B cell (primary cell): ENCODE measurements at regions not wholly inside any gene's neighbourhood (a gene's known extent, or its start where the extent isn't known, plus 50 kb on each side); places are given as distances from the start of the nearest gene placed in this dataset.

Experiments used
- ATAC-seq: fragments of 200-7000 bp; cut with Tn5 transposase; one replicate; pipeline ENCODE4 v1.10.0; 2021; ENCODE audit warnings: low read depth, mild to moderate bottlenecking, moderate number of reproducible peaks, moderate library complexity
- CTCF ChIA-PET: fragments of 350-600 bp; sonication (Branson Sonifier 250); formaldehyde crosslinking; loops from one replicate; lab custom pipeline; 2021; ENCODE audit warnings: antibody characterized with exemption, inconsistent platforms; lab: Charles Lee
- POLR2A ChIA-PET: fragments of 350-600 bp; sonication (Branson Sonifier 250); formaldehyde crosslinking; loops from one replicate; lab custom pipeline; 2021; ENCODE audit warnings: antibody characterized with exemption; lab: Charles Lee
- DNase-seq: peaks from one replicate; pipeline ENCODE4 v3.0.0; 2013
- H2AFZ ChIP-seq: 2 replicates; pipeline ENCODE4 v1.6.1; 2012; ENCODE audit warnings: mild to moderate bottlenecking, low read depth, low read length; ENCODE audit not compliant: insufficient read depth, poor library complexity, severe bottlenecking
- H3K27ac ChIP-seq, 2 donors: 1 replicate in 1 of 2; 2 replicates in 1 of 2; pipeline ENCODE4 v1.5.1; 2012 to 2013; ENCODE audit warnings: low read length in 2 of 2, mild to moderate bottlenecking in 2 of 2, moderate library complexity in 1 of 2
- H3K27me3 ChIP-seq, 4 experiments: fragments of 200-600 bp in 1 of 4; sonication (generic) in 1 of 4; replicated peaks in 1 of 4; 1 replicate in 2 of 4; 2 replicates in 2 of 4; pipeline versions ENCODE4 v1.6.1 to v1.7.0; 2013 to 2016; ENCODE audit warnings: low read length in 3 of 4, mild to moderate bottlenecking in 2 of 4, mixed read lengths in 1 of 4, moderate library complexity in 1 of 4; ENCODE audit not compliant: insufficient read depth in 4 of 4, control insufficient read depth in 3 of 4; ENCODE audit errors: control extremely low read depth in 1 of 4
- H3K36me3 ChIP-seq, 2 experiments: replicated peaks in 1 of 2; 1 replicate in 1 of 2; 2 replicates in 1 of 2; pipeline versions ENCODE4 v1.6.1 to v1.7.1; 2013; ENCODE audit warnings: low read length in 1 of 2; ENCODE audit not compliant: insufficient read depth in 2 of 2, control insufficient read depth in 1 of 2; ENCODE audit errors: control extremely low read depth in 1 of 2, extremely low read depth in 1 of 2
- H3K4me1 ChIP-seq, 2 donors: fragments of 200-600 bp in 1 of 2; sonication (generic) in 1 of 2; 1 replicate in 1 of 2; 2 replicates in 1 of 2; pipeline versions ENCODE4 v1.5.1 to v1.6.1; 2013 to 2017; ENCODE audit warnings: low read length in 2 of 2; ENCODE audit not compliant: control insufficient read depth in 2 of 2, insufficient read depth in 2 of 2
- H3K4me2 ChIP-seq: replicated peaks from 2 replicates; pipeline ENCODE3; 2012; ENCODE audit warnings: mild to moderate bottlenecking, low read depth, low read length; ENCODE audit not compliant: poor library complexity, severe bottlenecking
- H3K4me3 ChIP-seq, 5 experiments: fragments of 200-600 bp in 1 of 5; sonication (generic) in 1 of 5; 1 replicate in 3 of 5; 2 replicates in 2 of 5; pipeline versions ENCODE4 v1.5.1 to v1.7.0; 2011 to 2016; ENCODE audit warnings: low read length in 4 of 5, mild to moderate bottlenecking in 4 of 5, low read depth in 2 of 5, control low read depth in 1 of 5, moderate library complexity in 1 of 5; ENCODE audit not compliant: insufficient read depth in 1 of 5; ENCODE audit errors: control extremely low read depth in 1 of 5, extremely low read depth in 1 of 5
- H3K79me2 ChIP-seq: fragments of 200-600 bp; sonication (generic); one replicate; pipeline ENCODE4 v1.6.0; 2016; ENCODE audit warnings: low read length; ENCODE audit not compliant: control insufficient read depth, insufficient read depth
- H3K9ac ChIP-seq: fragments of 200-600 bp; sonication (generic); 2 replicates; pipeline ENCODE4 v1.6.1; 2017; ENCODE audit warnings: mild to moderate bottlenecking, low read length, moderate library complexity
- H3K9me3 ChIP-seq, 3 donors: one replicate each; pipeline versions ENCODE4 v1.6.1 to v1.7.1; 2013; ENCODE audit warnings: low read length in 2 of 3; ENCODE audit not compliant: control insufficient read depth in 2 of 3, insufficient read depth in 1 of 3; ENCODE audit errors: control extremely low read depth in 1 of 3
- H4K20me1 ChIP-seq: 2 replicates; pipeline ENCODE4 v1.6.0; 2012; ENCODE audit warnings: mild to moderate bottlenecking, low read length; ENCODE audit not compliant: insufficient read depth, control insufficient read depth, poor library complexity, severe bottlenecking
- H3K27ac Mint-ChIP-seq: one replicate; pipeline ENCODE4 v1.8.0; 2021; ENCODE audit warnings: mixed read lengths
- H3K27me3 Mint-ChIP-seq: one replicate; pipeline ENCODE4 v1.8.0; 2021; ENCODE audit warnings: mixed read lengths
- H3K4me1 Mint-ChIP-seq: one replicate; pipeline ENCODE4 v1.8.0; 2021; ENCODE audit warnings: mixed read lengths
- H3K4me3 Mint-ChIP-seq: one replicate; pipeline ENCODE4 v1.8.0; 2021; ENCODE audit warnings: mixed read lengths
- H3K9me3 Mint-ChIP-seq: one replicate; pipeline ENCODE4 v1.8.0; 2022; ENCODE audit warnings: mixed read lengths; ENCODE audit not compliant: insufficient read depth
- EZH2 ChIP-seq: IDR thresholded peaks from 2 replicates; pipeline ENCODE4 v1.6.1; 2012; ENCODE audit warnings: borderline replicate concordance, low read depth, mild to moderate bottlenecking, moderate library complexity, low read length; ENCODE audit not compliant: insufficient read depth, poor library complexity, severe bottlenecking
- WGBS: methylation state at CpG from one replicate; pipeline ENCODE4 v1.1.5; 2013; ENCODE audit warnings: missing lambda C conversion rate; ENCODE audit not compliant: insufficient coverage; 5-methylcytosine and 5-hydroxymethylcytosine counted together
- intact Hi-C: fragments of 100-400 bp; cut with micrococcal nuclease; formaldehyde crosslinking; loops from one replicate; pipeline ENCODE4 v1.10.0; 2022
- TF ChIP-seq, protein P1 (sequence below): fragments of 200-600 bp; IDR thresholded peaks from one replicate; pipeline ENCODE4 v1.8.0; 2022; ENCODE audit warnings: antibody characterized with exemption, mild to moderate bottlenecking

DNA sequence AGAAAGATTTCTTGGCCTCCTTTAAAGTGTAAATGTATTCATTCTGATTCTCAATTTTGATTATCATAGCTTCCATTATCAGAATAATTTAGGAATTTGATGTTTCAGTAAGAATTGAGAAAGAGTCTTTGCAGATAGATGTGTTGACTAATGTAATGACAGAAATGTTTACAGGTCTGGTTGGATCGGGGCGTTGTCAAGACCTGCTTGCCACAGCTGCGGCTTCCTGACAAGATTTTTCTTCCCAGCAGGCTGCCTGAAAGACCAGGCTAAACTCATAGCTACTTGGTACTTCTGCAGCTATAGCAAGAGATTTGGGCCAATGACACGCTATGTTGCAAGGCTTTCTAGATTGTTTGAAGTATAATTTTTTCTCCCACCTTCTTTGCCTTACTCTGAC, 91.5 kb upstream of the ANKRD50 start:
- ChIA-PET CTCF (no interaction called here), POLR2A (no interaction called here)
- Histone ChIP-seq H3K27ac (no peak overlapping the region), H4K20me1 (no peaks in the 10 kb centered on the region), H3K4me1 (no peaks in the 10 kb centered on the region), H3K9me3 (peaks cover 0 to 2% (median 0%) of the 10 kb centered on the region in 3 donors), H3K9ac (no peak overlapping the region), H2AFZ (no peak overlapping the region), H3K79me2 (no peaks in the 10 kb centered on the region), H3K27me3 (no peaks in the 10 kb centered on the region), H3K36me3 (no peaks in the 10 kb centered on the region), H3K4me3 (no peak overlapping the region), H3K4me2 (no peak overlapping the region)
- no peak for DNase-seq
- WGBS = 95% methylated on average over 3 of the region's 4 CpGs
- ATAC-seq = no peak
- TF ChIP-seq EZH2 = no peak
- TF ChIP-seq, protein P1, sequence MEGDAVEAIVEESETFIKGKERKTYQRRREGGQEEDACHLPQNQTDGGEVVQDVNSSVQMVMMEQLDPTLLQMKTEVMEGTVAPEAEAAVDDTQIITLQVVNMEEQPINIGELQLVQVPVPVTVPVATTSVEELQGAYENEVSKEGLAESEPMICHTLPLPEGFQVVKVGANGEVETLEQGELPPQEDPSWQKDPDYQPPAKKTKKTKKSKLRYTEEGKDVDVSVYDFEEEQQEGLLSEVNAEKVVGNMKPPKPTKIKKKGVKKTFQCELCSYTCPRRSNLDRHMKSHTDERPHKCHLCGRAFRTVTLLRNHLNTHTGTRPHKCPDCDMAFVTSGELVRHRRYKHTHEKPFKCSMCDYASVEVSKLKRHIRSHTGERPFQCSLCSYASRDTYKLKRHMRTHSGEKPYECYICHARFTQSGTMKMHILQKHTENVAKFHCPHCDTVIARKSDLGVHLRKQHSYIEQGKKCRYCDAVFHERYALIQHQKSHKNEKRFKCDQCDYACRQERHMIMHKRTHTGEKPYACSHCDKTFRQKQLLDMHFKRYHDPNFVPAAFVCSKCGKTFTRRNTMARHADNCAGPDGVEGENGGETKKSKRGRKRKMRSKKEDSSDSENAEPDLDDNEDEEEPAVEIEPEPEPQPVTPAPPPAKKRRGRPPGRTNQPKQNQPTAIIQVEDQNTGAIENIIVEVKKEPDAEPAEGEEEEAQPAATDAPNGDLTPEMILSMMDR = no peak
- H3K27me3 Mint-ChIP-seq = no peaks in the 10 kb centered on the region
- no peaks in the 10 kb centered on the region for H3K4me1 Mint-ChIP-seq
- no peak overlapping the region for H3K27ac Mint-ChIP-seq
- intact Hi-C loops = no loop called here
- no peak overlapping the region for H3K4me3 Mint-ChIP-seq
- no peaks in the 10 kb centered on the region for H3K9me3 Mint-ChIP-seq

DNA sequence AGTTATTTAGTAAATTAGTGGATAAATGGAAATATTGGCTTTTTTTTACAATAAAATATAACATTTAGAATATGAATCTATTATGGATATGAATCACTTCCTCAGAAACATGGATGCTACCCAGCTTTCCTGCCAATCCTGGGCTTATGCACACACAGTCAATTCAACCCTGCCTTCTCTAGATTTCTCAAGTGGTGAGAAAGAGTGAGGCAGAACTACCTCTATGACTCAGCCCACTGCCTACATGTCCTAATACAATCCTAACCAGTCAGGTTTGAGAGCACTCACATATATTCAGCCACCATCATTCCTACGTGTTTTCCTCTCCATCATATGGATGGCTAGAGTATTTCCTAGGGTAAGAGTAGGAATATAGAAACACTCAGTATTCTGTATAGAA, 91.1 kb upstream of the ANKRD50 start:
- POLR2A ChIA-PET = no interaction called here
- no peaks in the 10 kb centered on the region for H3K4me1 Mint-ChIP-seq
- no CpG with 5 or more reads among the region's 1 CpG for WGBS
- ATAC-seq (no peak), DNase-seq (no peak)
- intact Hi-C loops = no loop called here
- H3K9ac ChIP-seq = no peak overlapping the region
- no peaks in the 10 kb centered on the region for H3K36me3 ChIP-seq
- no peak overlapping the region for H2AFZ ChIP-seq
- peaks cover 0 to 2% (median 0%) of the 10 kb centered on the region in 3 donors for H3K9me3 ChIP-seq
- H3K9me3 Mint-ChIP-seq = no peaks in the 10 kb centered on the region
- no peak overlapping the region for H3K4me3 Mint-ChIP-seq
- H3K4me3 ChIP-seq = no peak overlapping the region
- H3K79me2 ChIP-seq = no peaks in the 10 kb centered on the region
- CTCF ChIA-PET = no interaction called here
- H3K27ac ChIP-seq = no peak overlapping the region
- H4K20me1 ChIP-seq = no peaks in the 10 kb centered on the region
- H3K27ac Mint-ChIP-seq = no peak overlapping the region
- no peak overlapping the region for H3K4me2 ChIP-seq
- no peaks in the 10 kb centered on the region for H3K27me3 ChIP-seq
- H3K27me3 Mint-ChIP-seq = no peaks in the 10 kb centered on the region
- TF ChIP-seq, protein P1 = no peak
- no peak for TF ChIP-seq EZH2
- no peaks in the 10 kb centered on the region for H3K4me1 ChIP-seq
